ENCODE measurements at regions not wholly inside any gene's neighbourhood (a gene's known extent, or its start where the extent isn't known, plus 50 kb on each side); places are given as distances from the start of the nearest gene placed in this dataset.

- no peak for DNase-seq
Observed at GRCh38 chr3:30225021-30225420, 381.4 kb upstream of the TGFBR2 start.

GRCh38 chr3:30226601-30227151 is 379.7 kb upstream of the TGFBR2 start:
- no peak for DNase-seq

DNA sequence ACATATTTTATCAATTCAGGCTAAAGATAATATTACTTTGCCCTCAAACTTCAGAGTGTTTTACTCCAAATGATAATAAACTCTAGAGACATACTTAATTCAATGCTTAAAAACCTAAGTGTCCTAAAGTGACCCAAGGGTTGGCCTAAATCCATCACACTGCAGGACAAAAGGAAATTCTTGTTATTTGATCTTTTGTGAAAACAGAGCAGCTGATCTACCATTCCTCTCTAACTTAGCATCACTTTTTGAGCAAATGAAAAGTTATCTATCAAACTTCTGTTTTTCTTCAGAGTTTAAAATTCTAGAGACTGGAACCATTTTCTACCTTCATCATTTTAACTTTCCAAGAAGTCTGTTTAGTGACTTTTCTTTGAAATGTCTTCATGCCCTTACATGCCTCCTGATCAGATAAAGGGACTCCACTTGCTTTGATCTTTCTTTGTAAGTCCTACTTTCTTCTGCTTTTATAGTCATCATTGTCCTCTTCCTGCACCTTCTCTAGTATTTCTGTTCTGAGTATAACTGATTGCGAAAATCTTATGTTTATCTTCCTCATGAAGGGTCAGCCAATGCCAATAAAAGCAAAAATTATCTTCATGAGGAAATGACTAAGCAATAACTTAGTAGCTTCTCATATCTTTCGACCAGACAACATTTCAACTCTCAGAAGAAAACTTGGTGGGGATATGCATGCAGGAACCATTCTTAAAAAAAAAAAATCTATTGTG is 378.7 kb upstream of the TGFBR2 start:
- DNase-seq = peak; percentile 81

- no peak for DNase-seq
Observed at GRCh38 chr3:30228302-30228631, 378.1 kb upstream of the TGFBR2 start.

GRCh38 chr3:30231277-30232141 is 374.9 kb upstream of the TGFBR2 start:
- DNase-seq = no peak

DNA sequence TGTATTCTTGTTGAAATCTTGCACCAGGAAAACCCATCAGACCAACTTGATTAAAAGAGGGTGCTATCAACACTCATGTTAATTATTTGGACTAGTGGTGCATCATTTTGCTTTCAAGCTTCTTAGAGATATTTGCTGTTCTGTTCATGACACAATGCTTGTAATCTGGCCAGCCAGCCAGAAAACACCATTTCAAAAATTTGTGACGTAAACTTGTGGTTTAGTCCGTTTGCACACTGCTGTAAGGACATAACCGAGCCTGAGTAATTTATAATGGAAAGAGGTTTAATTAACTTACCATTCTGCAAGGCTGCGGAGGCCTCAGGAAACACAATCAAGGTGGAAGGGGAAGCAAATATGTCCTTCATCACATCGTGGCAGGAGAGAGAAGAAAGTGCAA is 374.3 kb upstream of the TGFBR2 start:
- no peak for DNase-seq

- no peak for DNase-seq
Observed at GRCh38 chr3:30233913-30234646, 372.3 kb upstream of the TGFBR2 start.

DNA sequence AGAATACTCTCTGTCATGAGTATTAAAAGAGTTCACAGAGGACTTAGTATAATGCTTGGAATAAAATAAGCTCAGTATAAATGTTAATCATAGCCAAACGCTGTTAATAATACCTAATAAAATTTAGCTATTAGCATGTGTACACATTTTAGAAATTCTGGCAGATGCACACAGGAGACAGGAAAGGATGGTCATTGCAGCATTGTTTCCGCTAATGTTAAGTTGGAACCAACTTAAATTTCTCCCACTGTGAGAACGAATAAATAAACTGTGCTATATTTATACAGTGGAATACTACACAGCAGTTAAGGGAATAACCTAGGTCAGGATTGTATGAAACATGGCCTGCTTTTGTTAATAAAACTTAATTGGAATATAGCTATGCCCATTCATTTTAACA is 370.4 kb upstream of the TGFBR2 start:
- DNase-seq = no peak

DNA sequence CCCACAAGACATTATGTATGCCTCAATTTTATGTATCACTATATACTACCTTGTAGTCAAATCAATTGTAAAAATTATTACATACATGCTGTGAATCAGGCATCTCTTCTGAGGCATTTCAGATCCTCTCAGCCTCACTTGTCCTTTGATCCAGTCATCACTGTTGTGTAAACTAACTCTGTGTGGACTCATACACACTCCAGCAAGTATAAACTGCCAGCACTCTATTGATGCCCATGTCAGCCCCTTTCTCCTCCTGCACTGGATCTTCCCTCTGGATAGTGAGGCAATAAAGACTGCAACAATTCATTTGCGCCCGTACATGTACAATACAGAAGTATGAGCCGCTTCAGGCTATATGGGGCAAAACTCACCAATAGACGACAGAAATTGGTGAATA is 364.7 kb upstream of the TGFBR2 start:
- DNase-seq = no peak

GRCh38 chr3:30245858-30246622 is 360.4 kb upstream of the TGFBR2 start:
- DNase-seq = no peak

GRCh38 chr3:30248423-30248822 is 358.0 kb upstream of the TGFBR2 start:
- no peak for DNase-seq

DNA sequence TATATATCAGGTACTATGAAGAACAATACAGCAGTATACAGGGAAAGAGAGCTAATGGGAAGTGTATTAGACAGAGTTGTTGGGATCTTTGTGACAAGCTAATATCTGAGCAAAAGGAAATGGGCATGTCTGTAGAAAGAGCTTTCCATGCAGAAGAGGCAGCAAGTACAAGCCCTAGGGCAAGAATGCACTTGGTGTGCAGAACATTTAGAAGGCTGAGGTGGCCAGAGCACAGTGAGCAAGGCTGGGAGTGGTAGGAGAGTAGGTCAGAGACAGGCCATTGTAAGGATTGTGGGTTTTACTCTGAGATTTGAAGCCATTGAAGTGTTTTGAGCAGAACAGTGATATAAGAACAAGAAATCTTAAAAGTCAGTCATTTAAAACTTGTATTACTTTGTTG is 353.9 kb upstream of the TGFBR2 start:
- no peak for DNase-seq

GRCh38 chr3:30253832-30254231 is 352.6 kb upstream of the TGFBR2 start:
- DNase-seq = no peak

DNA sequence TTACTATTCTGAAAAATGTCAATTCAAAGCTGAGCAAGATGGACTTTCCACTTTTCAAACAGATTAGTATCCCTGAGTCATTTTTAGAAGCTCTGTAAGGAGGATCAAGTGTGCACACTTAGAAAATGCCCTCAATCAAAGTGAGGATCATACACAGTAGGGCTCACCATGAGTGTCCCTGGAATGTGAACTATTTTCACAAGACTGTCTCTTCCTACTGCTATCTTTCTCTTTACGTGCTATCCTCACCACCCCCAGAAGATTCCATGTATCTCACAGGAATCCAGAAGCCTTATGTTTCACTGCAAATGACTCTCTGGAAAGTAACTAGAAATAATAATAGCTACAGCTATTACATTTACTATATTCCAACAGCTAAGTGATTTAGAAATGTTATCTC is 349.9 kb upstream of the TGFBR2 start:
- no peak for DNase-seq

DNA sequence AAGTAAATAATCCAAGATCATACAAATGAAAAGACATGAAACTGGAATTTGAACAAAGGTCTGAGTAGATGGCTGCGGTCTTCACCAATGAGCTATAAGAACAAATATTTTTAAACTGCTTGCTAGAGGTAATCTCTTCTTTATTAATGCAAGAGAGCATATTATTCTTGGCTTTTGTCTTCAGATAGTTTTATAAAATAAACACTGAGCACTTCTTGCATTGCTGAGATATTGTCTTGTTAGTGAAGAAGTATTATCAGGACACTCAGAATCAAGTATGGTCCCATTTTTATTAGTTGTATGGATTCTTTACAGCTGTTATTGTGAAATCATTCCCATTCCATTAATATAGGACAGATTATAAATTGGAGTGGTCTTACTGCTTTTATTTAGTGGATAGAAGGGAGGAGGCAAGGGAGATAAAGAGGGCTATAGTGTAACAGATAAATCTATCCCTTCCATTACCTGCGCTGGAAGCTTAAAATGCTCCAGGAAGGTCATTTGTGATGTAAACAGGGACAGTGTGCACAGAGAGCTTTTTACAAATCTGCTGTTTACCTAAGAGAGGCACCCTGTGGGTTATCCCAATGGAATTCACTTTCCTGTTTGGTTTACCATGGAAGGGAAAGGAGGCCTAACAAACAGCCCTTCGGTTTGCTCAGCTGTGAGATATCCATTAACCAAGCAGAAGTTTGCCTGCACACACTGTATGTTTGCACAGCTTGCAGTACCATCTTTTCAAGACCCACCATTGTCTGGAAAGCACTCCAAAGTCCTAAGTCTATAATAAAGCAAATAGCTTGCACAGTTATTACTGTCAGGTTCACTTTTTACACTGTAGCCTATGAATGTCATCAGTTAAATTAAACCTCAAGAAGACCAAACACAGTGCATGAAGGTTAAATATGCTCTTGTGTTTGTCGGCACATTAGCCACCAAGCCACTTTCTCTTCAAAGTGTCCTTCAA is 347.7 kb upstream of the TGFBR2 start:
- no peak for DNase-seq

DNA sequence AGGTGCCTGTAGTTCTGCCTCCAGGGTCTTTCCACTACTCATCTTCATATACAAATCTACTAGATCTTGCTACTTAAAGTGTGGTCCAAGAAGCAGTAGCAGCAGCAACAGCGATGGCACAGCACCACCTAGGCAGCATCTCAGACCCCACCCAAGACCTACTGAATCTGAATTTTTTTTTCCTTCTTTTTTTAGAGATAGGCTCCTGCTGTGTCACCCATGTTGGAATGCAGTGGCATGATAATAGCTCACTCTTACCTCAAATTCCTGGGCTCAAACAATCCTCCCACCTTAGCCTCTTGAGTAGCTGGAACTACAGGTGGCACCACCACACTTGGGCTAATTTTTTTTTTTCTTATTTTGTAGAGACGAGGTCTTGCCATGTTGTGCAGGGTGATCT is 346.7 kb upstream of the TGFBR2 start:
- no peak for DNase-seq

- no peak for DNase-seq
Observed at GRCh38 chr3:30260762-30261161, 345.6 kb upstream of the TGFBR2 start.

DNA sequence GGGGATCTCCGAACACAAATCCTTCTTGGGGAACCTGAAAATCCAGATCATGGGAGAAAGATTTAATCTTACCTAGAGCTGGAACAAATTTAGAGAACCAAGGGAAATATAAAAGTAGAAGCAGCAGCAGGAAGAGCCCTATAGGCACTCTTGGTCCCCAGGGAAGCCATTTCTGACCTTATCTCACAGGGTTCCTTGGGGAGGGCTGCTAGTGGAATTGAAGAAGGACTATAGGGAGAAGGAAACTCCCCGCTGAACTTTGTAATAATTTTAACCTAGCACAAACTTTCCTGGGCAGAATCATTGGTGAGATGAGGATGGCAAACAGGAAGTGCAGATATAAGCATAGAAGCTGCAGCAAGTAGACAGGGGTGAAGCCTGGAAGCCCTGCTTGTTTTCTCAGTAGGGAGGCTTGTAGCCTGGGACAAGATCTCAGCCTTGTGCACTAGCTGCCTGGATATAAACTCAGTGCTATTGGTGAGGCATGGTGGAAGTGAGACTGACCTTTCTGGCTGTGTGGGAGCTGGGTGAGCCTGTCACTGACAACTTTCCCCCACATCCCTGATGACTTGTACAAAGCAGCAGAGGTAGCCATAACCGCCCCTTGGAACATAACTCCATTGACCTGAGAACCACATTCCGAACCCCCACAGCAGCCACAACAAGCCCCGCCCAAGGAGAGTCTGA is 343.0 kb upstream of the TGFBR2 start:
- no peak for DNase-seq

DNA sequence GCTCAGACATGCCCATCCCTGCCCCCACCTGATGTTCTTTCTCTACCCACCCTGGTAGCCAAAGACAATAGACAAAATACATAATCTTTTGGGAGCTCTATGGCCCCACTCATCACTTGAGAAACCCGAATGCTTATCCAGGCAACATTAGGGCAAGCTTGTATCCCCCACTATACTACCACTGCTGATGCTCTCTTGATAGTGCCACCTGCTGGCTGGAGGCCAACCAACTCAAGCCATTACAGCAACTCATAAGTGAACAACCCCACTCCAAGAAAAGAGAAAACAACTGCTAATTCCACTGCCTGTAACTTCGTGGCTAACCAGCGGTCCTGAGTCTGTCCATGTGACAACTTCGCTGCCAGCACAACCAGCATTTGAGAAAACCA is 342.5 kb upstream of the TGFBR2 start:
- DNase-seq = no peak

DNA sequence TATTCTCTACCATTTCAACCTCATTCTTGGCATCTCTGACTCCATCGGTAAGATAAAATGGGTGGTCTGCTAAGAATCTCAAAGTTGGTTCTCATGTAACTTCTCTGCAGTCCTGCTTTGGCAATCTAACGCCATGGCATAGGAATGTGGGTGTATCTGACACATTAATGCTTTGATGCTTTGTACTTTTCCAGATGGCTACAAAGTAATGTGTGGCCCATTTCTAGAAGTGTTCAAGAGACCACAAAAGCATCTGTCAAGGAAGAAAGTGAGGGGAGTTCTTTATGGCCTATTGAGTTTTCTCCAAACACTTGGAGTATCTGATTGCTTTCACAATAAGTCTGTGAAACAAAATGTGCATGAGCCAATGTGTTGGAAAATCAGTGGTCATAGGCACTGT is 339.9 kb upstream of the TGFBR2 start:
- DNase-seq = no peak

- no peak for DNase-seq
Observed at GRCh38 chr3:30268288-30268687, 338.1 kb upstream of the TGFBR2 start.

All from SIG-M5 (cell line).